ENCODE measurements at regions not wholly inside any gene's neighbourhood (a gene's known extent, or its start where the extent isn't known, plus 50 kb on each side); places are given as distances from the start of the nearest gene placed in this dataset.

DNA sequence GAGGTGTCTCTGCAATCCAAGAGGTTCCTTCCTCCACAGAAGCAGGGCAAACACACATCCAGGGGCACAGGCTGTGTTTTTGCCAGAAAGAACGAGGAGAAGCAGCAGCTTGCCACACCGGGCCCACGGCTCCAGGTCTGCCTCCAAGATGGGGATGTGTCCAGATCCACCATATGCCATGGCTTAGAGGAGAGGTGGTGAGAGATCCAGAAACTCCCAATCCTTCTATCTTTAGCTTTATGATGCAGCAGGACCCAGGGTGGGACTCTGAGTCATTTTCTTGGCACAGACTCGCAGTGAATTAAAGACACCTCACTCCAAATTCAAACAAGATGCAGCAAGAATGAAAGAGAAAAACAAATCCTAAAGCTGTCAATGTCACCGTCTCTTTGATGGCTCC is 481.4 kb upstream of the TMEM132C start:
- no peaks in the 10 kb centered on the region for H3K4me1 ChIP-seq (ENCODE audit: control insufficient read depth in 5 of 5, insufficient read depth in 5 of 5, low read length in 5 of 5)
- TF ChIP-seq, protein P1, sequence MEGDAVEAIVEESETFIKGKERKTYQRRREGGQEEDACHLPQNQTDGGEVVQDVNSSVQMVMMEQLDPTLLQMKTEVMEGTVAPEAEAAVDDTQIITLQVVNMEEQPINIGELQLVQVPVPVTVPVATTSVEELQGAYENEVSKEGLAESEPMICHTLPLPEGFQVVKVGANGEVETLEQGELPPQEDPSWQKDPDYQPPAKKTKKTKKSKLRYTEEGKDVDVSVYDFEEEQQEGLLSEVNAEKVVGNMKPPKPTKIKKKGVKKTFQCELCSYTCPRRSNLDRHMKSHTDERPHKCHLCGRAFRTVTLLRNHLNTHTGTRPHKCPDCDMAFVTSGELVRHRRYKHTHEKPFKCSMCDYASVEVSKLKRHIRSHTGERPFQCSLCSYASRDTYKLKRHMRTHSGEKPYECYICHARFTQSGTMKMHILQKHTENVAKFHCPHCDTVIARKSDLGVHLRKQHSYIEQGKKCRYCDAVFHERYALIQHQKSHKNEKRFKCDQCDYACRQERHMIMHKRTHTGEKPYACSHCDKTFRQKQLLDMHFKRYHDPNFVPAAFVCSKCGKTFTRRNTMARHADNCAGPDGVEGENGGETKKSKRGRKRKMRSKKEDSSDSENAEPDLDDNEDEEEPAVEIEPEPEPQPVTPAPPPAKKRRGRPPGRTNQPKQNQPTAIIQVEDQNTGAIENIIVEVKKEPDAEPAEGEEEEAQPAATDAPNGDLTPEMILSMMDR (IDR thresholded peaks at IDR 0.05; ENCODE audit: control extremely low read depth, extremely low read depth): no peak
- no peak for DNase-seq
- peaks cover 0 to 2% (median 0%) of the 10 kb centered on the region in 4 donors for H3K9me3 ChIP-seq (ENCODE audit: control insufficient read depth in 4 of 4, insufficient read depth in 3 of 4, low read length in 3 of 4)
- 62 to 63% methylated on average over 5 of the region's 5 CpGs for WGBS, 2 donors
- no peaks in the 10 kb centered on the region for H3K27me3 ChIP-seq (ENCODE audit: control insufficient read depth in 3 of 3, insufficient read depth in 3 of 3, low read length in 2 of 3)
- H3K4me3 ChIP-seq: no peak overlapping the region
- H3K9ac ChIP-seq (ENCODE audit: insufficient read depth in 1 of 2, low read length in 2 of 2): no peak overlapping the region
- no peaks in the 10 kb centered on the region for H3K36me3 ChIP-seq (ENCODE audit: control insufficient read depth in 4 of 4, insufficient read depth in 4 of 4, low read length in 4 of 4)
- H3K27ac ChIP-seq (ENCODE audit: low read depth in 1 of 2, low read length in 1 of 2): no peak overlapping the region
- ATAC-seq (ENCODE audit: insufficient read depth, low FRiP score): no peak

DNA sequence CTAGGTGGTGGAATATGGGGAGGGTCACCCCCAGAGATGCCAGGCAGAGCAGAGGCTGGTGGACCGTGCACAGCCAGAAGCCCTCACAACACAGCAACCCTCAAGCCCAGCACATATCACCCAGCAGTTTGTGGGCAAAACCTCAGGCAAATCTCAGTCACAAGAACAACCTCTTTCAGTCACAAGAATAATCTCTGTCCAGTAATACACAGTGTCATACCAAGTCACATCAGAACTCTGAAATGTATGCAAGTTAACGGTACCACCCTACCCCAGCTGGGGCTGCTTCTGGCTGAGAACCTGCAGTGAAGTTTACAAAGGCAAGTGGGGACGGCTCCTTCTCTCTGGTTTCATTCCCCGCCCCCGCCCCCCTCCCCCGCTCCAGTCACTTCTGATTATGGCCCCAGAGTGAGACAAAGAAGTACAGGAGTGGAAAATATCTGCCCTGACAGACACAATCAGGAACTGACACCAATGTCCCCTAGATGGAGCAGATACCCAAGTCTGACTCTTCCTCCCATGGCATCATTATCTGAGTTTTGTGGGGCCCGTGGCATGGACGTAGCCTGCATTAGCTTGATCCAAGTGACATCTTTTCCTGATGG is 480.9 kb upstream of the TMEM132C start:
- no peaks in the 10 kb centered on the region for H3K27me3 ChIP-seq (ENCODE audit: control insufficient read depth in 3 of 3, insufficient read depth in 3 of 3, low read length in 2 of 3)
- H3K9ac ChIP-seq (ENCODE audit: insufficient read depth in 1 of 2, low read length in 2 of 2): no peak overlapping the region
- no peaks in the 10 kb centered on the region for H3K4me1 ChIP-seq (ENCODE audit: control insufficient read depth in 5 of 5, insufficient read depth in 5 of 5, low read length in 5 of 5)
- H3K27ac ChIP-seq (ENCODE audit: low read depth in 1 of 2, low read length in 1 of 2): no peak overlapping the region
- H3K36me3 ChIP-seq (ENCODE audit: control insufficient read depth in 4 of 4, insufficient read depth in 4 of 4, low read length in 4 of 4): no peaks in the 10 kb centered on the region
- WGBS, 2 donors: 62 to 72% methylated on average over 8 of the region's 8 CpGs
- H3K4me3 ChIP-seq: no peak overlapping the region
- TF ChIP-seq, protein P1 (IDR thresholded peaks at IDR 0.05; ENCODE audit: control extremely low read depth, extremely low read depth): no peak
- H3K9me3 ChIP-seq (ENCODE audit: control insufficient read depth in 4 of 4, insufficient read depth in 3 of 4, low read length in 3 of 4): peaks cover 0 to 2% (median 0%) of the 10 kb centered on the region in 4 donors
- ATAC-seq (ENCODE audit: insufficient read depth, low FRiP score): no peak
- DNase-seq: no peak

DNA sequence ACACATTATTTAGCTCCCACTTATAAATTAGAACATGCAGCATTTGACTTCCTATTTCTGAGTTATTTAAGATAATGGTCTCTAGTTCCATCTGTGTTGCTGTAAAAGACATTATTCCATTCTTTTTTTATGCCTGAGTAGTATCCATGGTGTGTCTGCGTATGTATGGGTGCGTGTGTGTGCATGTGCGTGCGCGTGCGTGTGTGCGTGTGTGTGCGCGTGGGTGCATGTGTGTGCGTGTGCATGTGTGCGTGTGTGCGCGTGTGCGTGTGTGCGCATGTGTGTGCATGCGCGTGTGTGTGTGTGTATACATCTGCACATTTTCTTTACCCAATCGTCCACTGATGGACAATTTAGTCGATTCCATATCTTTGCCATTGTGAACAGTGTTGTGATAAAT is 479.4 kb upstream of the TMEM132C start:
- Histone ChIP-seq H3K9me3 (ENCODE audit: control insufficient read depth in 4 of 4, insufficient read depth in 3 of 4, low read length in 3 of 4) (peaks cover 0 to 2% (median 0%) of the 10 kb centered on the region in 4 donors), H3K36me3 (ENCODE audit: control insufficient read depth in 4 of 4, insufficient read depth in 4 of 4, low read length in 4 of 4) (no peaks in the 10 kb centered on the region), H3K27ac (ENCODE audit: low read depth in 1 of 2, low read length in 1 of 2) (no peak overlapping the region), H3K27me3 (ENCODE audit: control insufficient read depth in 3 of 3, insufficient read depth in 3 of 3, low read length in 2 of 3) (no peaks in the 10 kb centered on the region), H3K9ac (ENCODE audit: insufficient read depth in 1 of 2, low read length in 2 of 2) (no peak overlapping the region), H3K4me3 (no peak overlapping the region), H3K4me1 (ENCODE audit: control insufficient read depth in 5 of 5, insufficient read depth in 5 of 5, low read length in 5 of 5) (no peaks in the 10 kb centered on the region)
- DNase-seq (no peak), ATAC-seq (ENCODE audit: insufficient read depth, low FRiP score) (no peak)
- TF ChIP-seq, protein P1 (IDR thresholded peaks at IDR 0.05; ENCODE audit: control extremely low read depth, extremely low read depth): no peak
- WGBS, 2 donors: 81 to 87% methylated on average over 19 of the region's 19 CpGs

DNA sequence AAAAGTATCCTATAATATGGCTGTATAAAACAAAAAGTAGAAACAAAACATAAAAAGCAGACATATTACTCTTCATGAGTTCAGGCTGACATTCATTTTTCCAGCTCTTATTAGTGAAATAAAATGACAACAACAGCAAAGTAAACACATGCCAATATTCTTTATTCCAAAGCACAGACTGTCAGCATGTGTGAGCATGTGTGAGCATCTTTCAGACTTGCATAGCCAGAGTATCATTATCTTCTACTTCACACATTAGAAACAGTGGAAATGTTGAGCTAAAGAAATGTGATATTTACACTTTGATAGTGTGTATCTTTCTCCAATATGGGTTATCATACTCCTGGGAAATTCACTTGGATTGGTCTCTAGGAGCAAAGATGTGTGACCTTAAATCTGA is 476.6 kb upstream of the TMEM132C start:
- no peak overlapping the region for H3K4me3 ChIP-seq
- no peaks in the 10 kb centered on the region for H3K4me1 ChIP-seq (ENCODE audit: control insufficient read depth in 5 of 5, insufficient read depth in 5 of 5, low read length in 5 of 5)
- DNase-seq: no peak
- H3K9me3 ChIP-seq (ENCODE audit: control insufficient read depth in 4 of 4, insufficient read depth in 3 of 4, low read length in 3 of 4): peaks cover 0 to 2% (median 0%) of the 10 kb centered on the region in 4 donors
- H3K27ac ChIP-seq (ENCODE audit: low read depth in 1 of 2, low read length in 1 of 2): no peak overlapping the region
- TF ChIP-seq, protein P1 (IDR thresholded peaks at IDR 0.05; ENCODE audit: control extremely low read depth, extremely low read depth): no peak
- H3K9ac ChIP-seq (ENCODE audit: insufficient read depth in 1 of 2, low read length in 2 of 2): no peak overlapping the region
- no peak for ATAC-seq (ENCODE audit: insufficient read depth, low FRiP score)
- no peaks in the 10 kb centered on the region for H3K27me3 ChIP-seq (ENCODE audit: control insufficient read depth in 3 of 3, insufficient read depth in 3 of 3, low read length in 2 of 3)
- no peaks in the 10 kb centered on the region for H3K36me3 ChIP-seq (ENCODE audit: control insufficient read depth in 4 of 4, insufficient read depth in 4 of 4, low read length in 4 of 4)
